Brain microvascular endothelial cell (primary cell): ENCODE measurements at regions not wholly inside any gene's neighbourhood (a gene's known extent, or its start where the extent isn't known, plus 50 kb on each side); places are given as distances from the start of the nearest gene placed in this dataset.

ENCODE experiments used
- DNase-seq: peaks from one replicate; pipeline ENCODE4 v3.0.0-alpha.2; 2020
- H3K27ac ChIP-seq: fragments of 250-450 bp; sonication (Bioruptor Pico); 2 replicates; pipeline ENCODE4 v1.5.1; 2020; ENCODE audit warnings: mild to moderate bottlenecking, moderate library complexity
- H3K27me3 ChIP-seq: fragments of 250-450 bp; sonication (Bioruptor Pico); replicated peaks from 2 replicates; pipeline ENCODE4 v1.5.1; 2020; ENCODE audit warnings: mild to moderate bottlenecking
- H3K36me3 ChIP-seq: fragments of 250-450 bp; sonication (Bioruptor Pico); replicated peaks from 2 replicates; pipeline ENCODE4 v1.5.1; 2020; ENCODE audit warnings: mild to moderate bottlenecking
- H3K4me3 ChIP-seq: 2 replicates; pipeline ENCODE4 v1.5.1; 2011; ENCODE audit warnings: low read depth, mild to moderate bottlenecking, control low read depth, low read length, moderate library complexity
- CTCF ChIP-seq: IDR thresholded peaks from 2 replicates; pipeline ENCODE4 v1.5.1; 2011; ENCODE audit warnings: low read depth, mild to moderate bottlenecking, moderate library complexity, low read length, control low read depth, inconsistent platforms; ENCODE audit errors: missing control alignments
- in situ Hi-C: cut with HindIII; loops from 2 replicates; pipeline ENCODE4 v1.10.0; 2017; ENCODE audit warnings: low sequenced_read_pairs, low pct_ligation_motif_present

- no peaks in the 10 kb centered on the region for H3K27me3 ChIP-seq
- no peak overlapping the region for H3K27ac ChIP-seq
- TF ChIP-seq CTCF, result no peak
- no peak for DNase-seq
- in situ Hi-C loops, result no loop called here
- no peaks in the 10 kb centered on the region for H3K36me3 ChIP-seq
- H3K4me3 ChIP-seq, result no peak overlapping the region
Observed at GRCh38 chr7:131174855-131175254, 152.8 kb upstream of the MKLN1 start.

GRCh38 chr7:131182446-131183058 lies 145.1 kb upstream of the MKLN1 start:
- Histone ChIP-seq H3K4me3 (no peak overlapping the region), H3K27me3 (no peaks in the 10 kb centered on the region), H3K27ac (no peak overlapping the region), H3K36me3 (no peaks in the 10 kb centered on the region)
- DNase-seq, result no peak
- in situ Hi-C loops, result no loop called here
- TF ChIP-seq CTCF, result no peak

- Histone ChIP-seq H3K27me3 (no peaks in the 10 kb centered on the region), H3K27ac (no peak overlapping the region), H3K4me3 (no peak overlapping the region), H3K36me3 (no peaks in the 10 kb centered on the region)
- in situ Hi-C loops, result no loop called here
- no peak for DNase-seq
- no peak for TF ChIP-seq CTCF
Observed at GRCh38 chr7:131183072-131183471, 144.6 kb upstream of the MKLN1 start.

- no peaks in the 10 kb centered on the region for H3K36me3 ChIP-seq
- H3K27me3 ChIP-seq, result no peaks in the 10 kb centered on the region
- no peak for DNase-seq
- in situ Hi-C loops, result no loop called here
- H3K27ac ChIP-seq, result no peak overlapping the region
- H3K4me3 ChIP-seq, result no peak overlapping the region
- TF ChIP-seq CTCF, result no peak
Observed at GRCh38 chr7:131183611-131184119, 144.0 kb upstream of the MKLN1 start.

GRCh38 chr7:131186816-131187215 lies 140.9 kb upstream of the MKLN1 start:
- no peak for DNase-seq
- no peak overlapping the region for H3K27ac ChIP-seq
- H3K27me3 ChIP-seq, result no peaks in the 10 kb centered on the region
- in situ Hi-C loops, result no loop called here
- no peak for TF ChIP-seq CTCF
- no peak overlapping the region for H3K4me3 ChIP-seq
- H3K36me3 ChIP-seq, result no peaks in the 10 kb centered on the region
